H1 (cell line): ENCODE measurements at regions not wholly inside any gene's neighbourhood (a gene's known extent, or its start where the extent isn't known, plus 50 kb on each side); places are given as distances from the start of the nearest gene placed in this dataset.

Experiments
- ATF2 ChIP-seq: IDR thresholded peaks from 2 replicates; pipeline ENCODE4 v1.6.1; 2012; ENCODE audit warnings: low read length, inconsistent platforms
- CTCF ChIP-seq, 3 experiments: IDR thresholded peaks; 1 replicate in 2 of 3; 2 replicates in 1 of 3; pipeline versions ENCODE4 v1.5.1 to v1.6.1; 2011; ENCODE audit warnings: low read length in 3 of 3, mild to moderate bottlenecking in 3 of 3, inconsistent platforms in 2 of 3, low read depth in 1 of 3, moderate library complexity in 1 of 3; ENCODE audit not compliant: insufficient read depth in 1 of 3; ENCODE audit errors: control extremely low read depth in 1 of 3
- RAD21 ChIP-seq, 2 experiments: IDR thresholded peaks in 1 of 2; conservative IDR thresholded peaks in 1 of 2; 2 replicates each; pipeline ENCODE4 v1.6.1; 2011; ENCODE audit warnings: low read depth in 2 of 2, low read length in 2 of 2, improper control_type of control experiment in 1 of 2, inconsistent platforms in 1 of 2, mild to moderate bottlenecking in 1 of 2, moderate library complexity in 1 of 2
- SP2 ChIP-seq: IDR thresholded peaks from 2 replicates; pipeline ENCODE4 v1.6.1; 2012; ENCODE audit warnings: mild to moderate bottlenecking, low read length, inconsistent platforms
- ZNF274 ChIP-seq: IDR thresholded peaks from 2 replicates; pipeline ENCODE4 v1.7.0; 2012; ENCODE audit warnings: low read length, borderline replicate concordance; ENCODE audit errors: extremely low read depth

GRCh38 chr2:128548461-128548891 lies 229.8 kb upstream of the HS6ST1 start:
- TF ChIP-seq ZNF274 = no peak
- no peak for TF ChIP-seq CTCF (IDR thresholded peaks at IDR 0.05; ENCODE audit: control extremely low read depth in 1 of 3, insufficient read depth in 1 of 3, low read depth in 1 of 3, low read length in 3 of 3)
- no peak for TF ChIP-seq ATF2
- no peak for TF ChIP-seq SP2
- no peak for TF ChIP-seq RAD21 (IDR thresholded peaks at IDR 0.05 in 1 of 2, conservative IDR thresholded peaks at IDR 0.05 in 1 of 2; ENCODE audit: low read depth in 2 of 2, low read length in 2 of 2)
